DOHH2 (cell line): ENCODE measurements at regions not wholly inside any gene's neighbourhood (a gene's known extent, or its start where the extent isn't known, plus 50 kb on each side); places are given as distances from the start of the nearest gene placed in this dataset.

Source experiments
- EZH2phosphoT487 ChIP-seq: fragments of 200-600 bp; sonication (generic); IDR thresholded peaks from 2 replicates; pipeline ENCODE4 v1.6.1; 2017; ENCODE audit warnings: borderline replicate concordance, mild to moderate bottlenecking, antibody characterized with exemption, low read length, moderate library complexity, mixed read lengths
- TF ChIP-seq, protein P1 (sequence below): fragments of 200-600 bp; sonication (generic); IDR thresholded peaks from one replicate; pipeline ENCODE4 v1.5.1; 2014; ENCODE audit warnings: antibody characterized with exemption, mild to moderate bottlenecking, low read depth, low read length; ENCODE audit not compliant: poor library complexity, severe bottlenecking

- no peak for TF ChIP-seq EZH2phosphoT487
- TF ChIP-seq, protein P1, sequence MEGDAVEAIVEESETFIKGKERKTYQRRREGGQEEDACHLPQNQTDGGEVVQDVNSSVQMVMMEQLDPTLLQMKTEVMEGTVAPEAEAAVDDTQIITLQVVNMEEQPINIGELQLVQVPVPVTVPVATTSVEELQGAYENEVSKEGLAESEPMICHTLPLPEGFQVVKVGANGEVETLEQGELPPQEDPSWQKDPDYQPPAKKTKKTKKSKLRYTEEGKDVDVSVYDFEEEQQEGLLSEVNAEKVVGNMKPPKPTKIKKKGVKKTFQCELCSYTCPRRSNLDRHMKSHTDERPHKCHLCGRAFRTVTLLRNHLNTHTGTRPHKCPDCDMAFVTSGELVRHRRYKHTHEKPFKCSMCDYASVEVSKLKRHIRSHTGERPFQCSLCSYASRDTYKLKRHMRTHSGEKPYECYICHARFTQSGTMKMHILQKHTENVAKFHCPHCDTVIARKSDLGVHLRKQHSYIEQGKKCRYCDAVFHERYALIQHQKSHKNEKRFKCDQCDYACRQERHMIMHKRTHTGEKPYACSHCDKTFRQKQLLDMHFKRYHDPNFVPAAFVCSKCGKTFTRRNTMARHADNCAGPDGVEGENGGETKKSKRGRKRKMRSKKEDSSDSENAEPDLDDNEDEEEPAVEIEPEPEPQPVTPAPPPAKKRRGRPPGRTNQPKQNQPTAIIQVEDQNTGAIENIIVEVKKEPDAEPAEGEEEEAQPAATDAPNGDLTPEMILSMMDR, result no peak
These were observed 413.2 kb downstream of the CETN3 start for GRCh38 chr5:89996335-89996734.
